H54 (cell line): ENCODE measurements at regions not wholly inside any gene's neighbourhood (a gene's known extent, or its start where the extent isn't known, plus 50 kb on each side); places are given as distances from the start of the nearest gene placed in this dataset.

Experiments used
- DNase-seq: peaks from one replicate; pipeline ENCODE4 v3.0.0; 2011; ENCODE audit warnings: low spot score, mixed read lengths; ENCODE audit not compliant: insufficient read length
- FAIRE-seq: peaks from 3 replicates; lab custom pipeline; 2011; peaks lifted over from hg19 to GRCh38; lab: Jason Lieb, UNC
- POLR2A ChIP-seq: IDR thresholded peaks from 2 replicates; pipeline ENCODE4 v1.6.1; 2011; ENCODE audit warnings: low read depth, mild to moderate bottlenecking, low read length

- FAIRE-seq (no peak), DNase-seq (no peak)
- no peak for TF ChIP-seq POLR2A
These were observed 95.5 kb upstream of the PUM3 start for GRCh38 chr9:2939368-2939767.

GRCh38 chr9:2936221-2936620 is 92.3 kb upstream of the PUM3 start:
- FAIRE-seq: no peak
- TF ChIP-seq POLR2A: no peak
- no peak for DNase-seq

- FAIRE-seq: no peak
These were observed 91.0 kb upstream of the PUM3 start for GRCh38 chr9:2934883-2935282.

GRCh38 chr9:2934241-2934650 is 90.4 kb upstream of the PUM3 start:
- no peak for DNase-seq
- FAIRE-seq: no peak
- no peak for TF ChIP-seq POLR2A

More at GRCh38 chr9:2934883-2935282, 91.0 kb upstream of the PUM3 start:
- TF ChIP-seq POLR2A: no peak
- no peak for DNase-seq

- DNase-seq: no peak
- no peak for TF ChIP-seq POLR2A
- no peak for FAIRE-seq
These were observed 89.5 kb upstream of the PUM3 start for GRCh38 chr9:2933165-2934095.

- DNase-seq (no peak), FAIRE-seq (no peak)
- TF ChIP-seq POLR2A: no peak
These were observed 84.5 kb upstream of the PUM3 start for GRCh38 chr9:2928411-2928810.

GRCh38 chr9:2925016-2925415 is 81.1 kb upstream of the PUM3 start:
- no peak for FAIRE-seq

GRCh38 chr9:2924380-2924768 is 80.5 kb upstream of the PUM3 start:
- DNase-seq (no peak), FAIRE-seq (no peak)

More at GRCh38 chr9:2925016-2925415, 81.1 kb upstream of the PUM3 start:
- no peak for TF ChIP-seq POLR2A
- DNase-seq: no peak

GRCh38 chr9:2923766-2924379 is 80.0 kb upstream of the PUM3 start:
- TF ChIP-seq POLR2A: no peak
- FAIRE-seq (no peak), DNase-seq (no peak)

More at GRCh38 chr9:2924380-2924768, 80.5 kb upstream of the PUM3 start:
- TF ChIP-seq POLR2A: no peak

GRCh38 chr9:2919347-2919746 is 75.5 kb upstream of the PUM3 start:
- no peak for DNase-seq
- FAIRE-seq: no peak
- no peak for TF ChIP-seq POLR2A

GRCh38 chr9:2916382-2916985 is 72.6 kb upstream of the PUM3 start:
- FAIRE-seq (no peak), DNase-seq (no peak)
- no peak for TF ChIP-seq POLR2A

- TF ChIP-seq POLR2A: no peak
- DNase-seq (no peak), FAIRE-seq (no peak)
These were observed 69.1 kb upstream of the PUM3 start for GRCh38 chr9:2913026-2913425.

GRCh38 chr9:2907411-2907810 is 63.5 kb upstream of the PUM3 start:
- FAIRE-seq: no peak
- no peak for DNase-seq

More at GRCh38 chr9:2907411-2907810, 63.5 kb upstream of the PUM3 start:
- TF ChIP-seq POLR2A: no peak
